ENCODE measurements at regions not wholly inside any gene's neighbourhood (a gene's known extent, or its start where the extent isn't known, plus 50 kb on each side); places are given as distances from the start of the nearest gene placed in this dataset.

GRCh38 chr5:89241186-89241585 is 358.2 kb upstream of the MEF2C start:
- no peak for TF ChIP-seq POLR2A (IDR thresholded peaks at IDR 0.05; ENCODE audit: low read depth, low read length)
- TF ChIP-seq CTCF (conservative IDR thresholded peaks at IDR 0.05; ENCODE audit: low read depth, low read length), result no peak
- TF ChIP-seq RCOR1 (IDR thresholded peaks at IDR 0.05; ENCODE audit: insufficient replicate concordance, low read length), result no peak
- no peak for TF ChIP-seq NFE2L2 (IDR thresholded peaks at IDR 0.05; ENCODE audit: low read depth, low read length)
